ENCODE measurements at regions not wholly inside any gene's neighbourhood (a gene's known extent, or its start where the extent isn't known, plus 50 kb on each side); places are given as distances from the start of the nearest gene placed in this dataset.

DNA sequence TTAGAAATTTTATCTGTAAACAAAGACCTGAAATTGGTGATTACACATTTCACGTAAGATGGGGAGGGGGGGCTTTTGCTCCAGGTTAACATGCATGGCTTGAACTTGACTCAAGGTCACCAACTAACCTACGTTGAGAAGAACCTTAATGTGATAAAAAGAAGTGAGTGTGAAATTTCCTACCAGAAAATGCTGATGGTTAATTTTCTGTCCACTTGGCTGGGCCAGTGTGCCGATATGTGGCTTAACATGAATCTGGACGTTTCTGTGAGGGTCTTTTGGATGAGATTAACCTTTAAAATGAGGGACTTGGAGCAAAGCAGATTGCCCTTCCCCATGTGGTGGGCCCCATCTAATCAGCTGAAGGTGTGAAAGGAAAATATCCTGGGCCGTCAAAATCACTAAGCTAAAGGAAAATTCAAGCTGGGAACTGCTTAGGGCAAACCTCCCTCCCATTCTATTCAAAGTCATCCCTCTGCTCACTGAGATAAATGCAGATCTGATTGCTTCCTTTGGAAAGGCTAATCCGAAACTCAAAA is 107.3 kb upstream of the ENPP6 start:
- no peak for DNase-seq (ENCODE audit: low read depth)
- no peak overlapping the region for H3K4me3 ChIP-seq (ENCODE audit: low read depth, low read length)
- in situ Hi-C loops (cut with HindIII; ENCODE audit: low sequenced_read_pairs), result no loop called here
- TF ChIP-seq, protein P1, sequence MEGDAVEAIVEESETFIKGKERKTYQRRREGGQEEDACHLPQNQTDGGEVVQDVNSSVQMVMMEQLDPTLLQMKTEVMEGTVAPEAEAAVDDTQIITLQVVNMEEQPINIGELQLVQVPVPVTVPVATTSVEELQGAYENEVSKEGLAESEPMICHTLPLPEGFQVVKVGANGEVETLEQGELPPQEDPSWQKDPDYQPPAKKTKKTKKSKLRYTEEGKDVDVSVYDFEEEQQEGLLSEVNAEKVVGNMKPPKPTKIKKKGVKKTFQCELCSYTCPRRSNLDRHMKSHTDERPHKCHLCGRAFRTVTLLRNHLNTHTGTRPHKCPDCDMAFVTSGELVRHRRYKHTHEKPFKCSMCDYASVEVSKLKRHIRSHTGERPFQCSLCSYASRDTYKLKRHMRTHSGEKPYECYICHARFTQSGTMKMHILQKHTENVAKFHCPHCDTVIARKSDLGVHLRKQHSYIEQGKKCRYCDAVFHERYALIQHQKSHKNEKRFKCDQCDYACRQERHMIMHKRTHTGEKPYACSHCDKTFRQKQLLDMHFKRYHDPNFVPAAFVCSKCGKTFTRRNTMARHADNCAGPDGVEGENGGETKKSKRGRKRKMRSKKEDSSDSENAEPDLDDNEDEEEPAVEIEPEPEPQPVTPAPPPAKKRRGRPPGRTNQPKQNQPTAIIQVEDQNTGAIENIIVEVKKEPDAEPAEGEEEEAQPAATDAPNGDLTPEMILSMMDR (IDR thresholded peaks at IDR 0.05; ENCODE audit: low read depth, low read length, missing control alignments), result no peak

DNA sequence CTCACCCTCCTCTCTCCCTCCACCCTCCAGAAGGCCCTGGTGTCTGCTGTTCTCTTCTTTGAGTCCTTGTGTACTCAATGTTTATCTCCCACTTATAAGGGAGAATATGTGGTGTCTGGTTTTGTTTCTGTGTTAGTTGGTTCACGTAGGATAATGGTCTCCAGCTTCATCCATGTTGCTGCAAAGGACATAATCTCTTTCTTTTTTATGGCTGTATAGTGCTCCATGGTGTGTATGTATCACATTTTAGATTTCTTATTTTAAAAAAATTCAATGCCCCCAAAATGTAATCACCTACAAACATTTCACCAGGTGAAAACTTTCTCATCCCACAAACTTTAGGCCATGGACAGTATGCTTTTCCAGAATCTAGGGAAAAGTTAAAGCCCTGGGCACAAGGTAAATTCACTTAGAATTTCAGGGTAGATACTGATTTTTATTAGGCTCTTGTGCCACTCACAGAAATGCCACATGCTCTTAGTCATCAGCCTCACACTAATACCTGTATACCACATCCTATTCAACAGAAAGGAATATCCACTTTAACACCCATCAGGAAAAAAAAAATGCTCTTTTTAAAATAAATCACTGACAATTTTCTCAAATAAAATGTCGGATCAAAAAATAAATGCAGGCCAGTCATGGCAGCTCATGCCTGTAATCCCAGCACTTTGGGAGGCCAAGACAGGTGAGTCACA is 104.8 kb upstream of the ENPP6 start:
- in situ Hi-C loops (cut with HindIII; ENCODE audit: low sequenced_read_pairs), result no loop called here
- no peak for DNase-seq (ENCODE audit: low read depth)
- TF ChIP-seq, protein P1 (IDR thresholded peaks at IDR 0.05; ENCODE audit: low read depth, low read length, missing control alignments), result no peak
- H3K4me3 ChIP-seq (ENCODE audit: low read depth, low read length), result no peak overlapping the region

DNA sequence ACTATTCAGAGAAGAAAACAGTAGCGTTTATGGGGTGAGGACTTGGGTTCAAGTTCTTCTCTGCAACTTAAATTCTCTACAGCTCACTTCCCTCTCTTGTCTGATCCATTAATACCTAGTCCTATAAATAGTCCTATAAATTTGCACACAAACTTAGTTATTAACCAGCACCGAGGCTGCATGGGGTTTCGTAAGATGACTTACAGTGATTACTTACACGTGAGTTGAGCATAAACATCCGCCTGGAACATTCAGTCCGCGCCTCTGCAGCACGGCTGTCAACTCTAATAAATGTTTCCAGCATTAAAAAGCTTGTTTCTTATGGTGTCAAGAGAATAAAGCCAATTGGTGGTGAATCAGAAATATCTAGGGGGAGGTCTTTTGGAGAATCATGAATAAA is 103.0 kb upstream of the ENPP6 start:
- DNase-seq (ENCODE audit: low read depth), result no peak
- in situ Hi-C loops (cut with HindIII; ENCODE audit: low sequenced_read_pairs), result no loop called here
- TF ChIP-seq, protein P1 (IDR thresholded peaks at IDR 0.05; ENCODE audit: low read depth, low read length, missing control alignments), result no peak
- no peak overlapping the region for H3K4me3 ChIP-seq (ENCODE audit: low read depth, low read length)

DNA sequence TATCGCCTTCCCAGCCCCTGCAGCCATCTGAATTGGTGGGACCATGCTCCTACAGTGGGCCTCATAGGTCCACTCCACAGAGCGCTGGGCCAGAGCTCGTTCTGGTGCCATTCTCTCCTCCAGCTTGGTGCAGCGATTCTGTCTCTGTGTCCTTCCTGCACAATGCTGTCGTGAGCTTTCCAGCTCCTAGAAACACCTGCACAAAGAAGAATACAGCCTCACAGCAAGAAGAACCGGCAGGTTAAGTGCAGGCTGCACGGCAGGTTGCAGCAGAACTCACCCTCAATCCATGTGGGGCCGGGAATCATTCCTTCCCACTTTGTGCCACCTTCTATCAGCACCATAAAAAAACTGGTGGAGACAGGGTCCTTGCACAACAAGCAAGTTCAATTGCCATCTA is 101.2 kb upstream of the ENPP6 start:
- DNase-seq (ENCODE audit: low read depth), result no peak
- TF ChIP-seq, protein P1 (IDR thresholded peaks at IDR 0.05; ENCODE audit: low read depth, low read length, missing control alignments), result no peak
- H3K4me3 ChIP-seq (ENCODE audit: low read depth, low read length), result no peak overlapping the region
- in situ Hi-C loops (cut with HindIII; ENCODE audit: low sequenced_read_pairs), result no loop called here

DNA sequence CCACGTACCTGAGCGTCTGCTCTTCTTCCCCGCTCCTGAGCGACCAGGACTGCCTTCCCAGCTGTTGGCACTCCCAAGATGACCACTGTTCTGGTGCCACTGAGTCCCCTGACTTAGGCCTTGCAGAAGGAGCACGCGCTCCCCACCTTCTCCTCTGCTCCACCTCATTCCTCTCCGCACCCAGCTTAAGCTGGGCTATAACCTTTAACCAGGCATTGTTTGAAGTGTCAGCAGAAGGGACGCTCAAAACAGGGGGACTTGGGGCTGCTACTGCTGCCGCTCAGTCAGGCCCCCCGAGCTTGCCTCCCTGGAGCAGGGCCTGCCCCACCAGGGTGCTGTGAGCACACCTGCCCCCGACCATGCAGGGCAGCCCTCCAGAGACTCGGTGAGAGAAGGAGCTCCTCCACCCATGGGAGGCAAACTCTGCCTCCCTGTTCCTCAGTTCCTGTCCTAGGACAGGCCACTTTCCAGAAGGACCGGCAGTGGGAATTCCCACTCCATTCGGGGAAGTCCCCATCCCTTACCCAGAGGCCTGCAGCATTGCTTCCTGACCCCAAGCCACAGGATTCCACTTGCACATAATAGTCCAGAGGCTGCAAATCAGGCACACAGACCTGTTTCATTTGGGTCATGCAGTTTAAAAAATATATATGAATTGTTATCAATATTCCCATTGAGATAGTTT is 99.7 kb upstream of the ENPP6 start:
- TF ChIP-seq, protein P1 (IDR thresholded peaks at IDR 0.05; ENCODE audit: low read depth, low read length, missing control alignments), result no peak
- in situ Hi-C loops (cut with HindIII; ENCODE audit: low sequenced_read_pairs), result no loop called here

DNA sequence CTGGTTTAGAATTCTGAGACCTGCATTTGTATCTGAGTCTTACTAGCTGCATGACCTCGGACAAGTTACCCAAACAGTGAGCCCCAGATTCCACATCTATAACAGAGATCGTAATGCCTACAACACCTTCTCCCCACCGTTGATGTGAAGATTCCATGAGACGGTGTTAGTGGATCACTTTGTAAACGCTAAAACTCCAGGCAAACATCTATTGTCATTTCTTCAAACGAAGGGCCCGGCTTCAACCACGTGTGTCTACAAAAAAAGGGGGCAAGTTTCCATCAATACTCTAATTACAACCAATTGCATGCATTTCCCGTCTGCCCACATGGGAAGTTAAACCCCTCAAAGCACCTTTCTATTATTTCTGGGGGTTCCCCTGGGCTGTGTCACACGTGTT is 99.1 kb upstream of the ENPP6 start:
- TF ChIP-seq, protein P1 (IDR thresholded peaks at IDR 0.05; ENCODE audit: low read depth, low read length, missing control alignments), result no peak
- in situ Hi-C loops (cut with HindIII; ENCODE audit: low sequenced_read_pairs), result no loop called here
- no peak for DNase-seq (ENCODE audit: low read depth)
- no peak overlapping the region for H3K4me3 ChIP-seq (ENCODE audit: low read depth, low read length)

More for the DNA sequence above, 99.7 kb upstream of the ENPP6 start:
- no peak overlapping the region for H3K4me3 ChIP-seq (ENCODE audit: low read depth, low read length)
- DNase-seq (ENCODE audit: low read depth), result no peak

All from astrocyte of the cerebellum (primary cell).